GM19397 (cell line): ENCODE measurements at regions not wholly inside any gene's neighbourhood (a gene's known extent, or its start where the extent isn't known, plus 50 kb on each side); places are given as distances from the start of the nearest gene placed in this dataset.
"Not testable (repeated sequence)": the region's sequence is repeated elsewhere in the genome, so short reads cannot be mapped to it uniquely, and the experiment has no call there.

ENCODE experiments used
- ATAC-seq: cut with Tn5 transposase; IDR thresholded peaks from one replicate; pipeline ENCODE4 v1.9.1; 2021; ENCODE audit warnings: mild to moderate bottlenecking, moderate library complexity; ENCODE audit not compliant: unreplicated experiment

- no peak for ATAC-seq
Measured at GRCh38 chr2:64277101-64277849, 133.1 kb upstream of the PELI1 start.

DNA sequence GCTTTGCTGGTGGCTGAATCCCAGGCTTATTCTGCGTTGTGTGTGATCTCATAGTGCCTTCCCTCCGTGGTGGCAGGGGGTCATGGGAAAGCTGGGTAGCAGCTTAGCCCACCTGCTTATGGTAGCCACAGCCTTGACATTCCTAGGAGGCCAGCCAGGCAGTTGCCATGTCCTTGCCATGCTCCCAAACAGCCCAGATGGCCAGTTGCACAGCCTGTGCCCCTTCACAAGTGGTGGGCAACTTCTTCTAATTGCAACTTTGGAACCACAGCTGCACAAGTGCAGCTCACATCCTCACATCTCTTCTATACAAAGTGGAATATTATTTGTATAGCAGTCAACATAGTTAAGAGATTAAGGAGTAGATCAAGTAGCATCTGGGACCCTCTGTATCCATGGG lies 136.6 kb upstream of the PELI1 start:
- not testable (repeated sequence) for ATAC-seq

GRCh38 chr2:64283006-64283570 lies 138.9 kb upstream of the PELI1 start:
- ATAC-seq, result peak; percentile 14

DNA sequence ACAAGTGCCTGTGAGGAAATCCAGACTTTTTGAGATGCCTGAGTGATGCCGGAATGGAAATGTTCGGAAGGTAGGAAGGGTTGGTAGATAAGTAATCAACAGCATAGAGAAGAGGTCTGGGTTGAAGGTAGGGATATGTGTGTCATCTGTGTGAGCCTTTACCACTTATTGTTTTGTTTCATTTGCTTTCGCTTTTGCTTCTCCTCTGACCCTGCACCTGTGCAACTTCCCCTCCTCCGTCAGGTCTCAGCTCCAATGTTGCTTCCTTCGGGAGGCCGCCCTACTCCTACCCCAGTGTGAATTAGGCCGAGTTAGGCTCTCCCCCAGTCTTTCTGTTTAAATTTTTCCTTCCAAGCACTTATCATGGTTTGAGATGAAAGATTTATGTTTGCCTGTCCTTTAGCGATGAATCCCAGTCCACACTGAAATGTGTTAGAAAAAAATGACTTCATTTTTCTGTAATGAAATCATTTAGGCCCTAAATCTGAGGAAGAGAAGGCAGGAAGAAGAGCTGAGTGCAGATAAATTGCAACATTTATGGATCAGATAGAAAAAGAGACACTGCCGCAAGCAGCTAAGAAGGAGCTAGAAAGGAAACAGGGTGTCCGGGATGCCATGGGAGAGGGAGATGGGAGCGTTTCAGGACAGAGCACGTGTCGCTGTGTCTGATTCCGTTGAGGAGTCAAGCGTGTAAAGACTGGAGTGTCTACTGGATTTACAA lies 139.6 kb upstream of the PELI1 start:
- ATAC-seq, result peak; percentile 92

DNA sequence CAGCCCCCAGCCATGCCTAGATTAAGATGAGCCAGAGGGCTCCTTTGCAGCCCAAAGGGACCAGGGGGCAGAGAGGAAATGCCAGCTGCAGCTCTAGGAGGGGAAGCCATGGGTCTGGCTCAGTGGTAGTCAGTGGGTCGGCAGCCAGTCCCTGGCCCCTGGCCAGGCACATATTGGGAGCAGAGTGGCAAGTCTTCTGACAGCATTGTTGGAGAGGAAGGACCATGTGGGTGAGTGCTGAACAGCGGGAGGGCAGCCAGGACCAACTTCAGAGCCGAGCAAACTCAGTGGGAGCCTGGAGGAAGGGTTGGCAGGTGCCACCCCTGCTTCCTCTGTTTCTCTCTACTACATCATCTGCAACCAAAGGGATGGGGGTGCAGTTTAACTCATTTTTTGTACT lies 140.5 kb upstream of the PELI1 start:
- ATAC-seq, result no peak

- no peak for ATAC-seq
Measured at GRCh38 chr2:64287202-64287740, 143.1 kb upstream of the PELI1 start.

GRCh38 chr2:64288321-64289193 lies 144.3 kb upstream of the PELI1 start:
- ATAC-seq, result no peak

GRCh38 chr2:64289251-64289650 lies 145.0 kb upstream of the PELI1 start:
- no peak for ATAC-seq

DNA sequence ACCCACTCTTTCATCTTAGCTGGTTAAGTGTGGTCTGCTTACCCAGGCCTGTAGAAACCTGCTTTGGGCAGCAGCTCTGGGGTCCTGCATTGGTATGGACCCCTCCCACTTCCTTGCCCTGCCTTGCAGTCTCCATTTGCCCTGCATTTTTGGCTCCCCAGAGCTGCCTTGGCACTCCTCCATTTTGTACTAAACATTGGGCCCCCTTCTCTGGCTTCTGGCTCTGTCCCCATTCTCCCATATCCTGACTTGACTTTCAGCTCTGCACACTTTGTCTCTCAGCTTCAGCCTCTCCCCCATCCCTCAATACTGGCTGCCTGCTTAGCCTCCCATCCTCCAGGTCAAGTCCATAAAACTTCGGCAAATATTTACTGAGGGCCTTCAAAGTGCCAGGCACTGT lies 145.5 kb upstream of the PELI1 start:
- no peak for ATAC-seq

- ATAC-seq, result no peak
Measured at GRCh38 chr2:64291181-64291580, 147.0 kb upstream of the PELI1 start.

DNA sequence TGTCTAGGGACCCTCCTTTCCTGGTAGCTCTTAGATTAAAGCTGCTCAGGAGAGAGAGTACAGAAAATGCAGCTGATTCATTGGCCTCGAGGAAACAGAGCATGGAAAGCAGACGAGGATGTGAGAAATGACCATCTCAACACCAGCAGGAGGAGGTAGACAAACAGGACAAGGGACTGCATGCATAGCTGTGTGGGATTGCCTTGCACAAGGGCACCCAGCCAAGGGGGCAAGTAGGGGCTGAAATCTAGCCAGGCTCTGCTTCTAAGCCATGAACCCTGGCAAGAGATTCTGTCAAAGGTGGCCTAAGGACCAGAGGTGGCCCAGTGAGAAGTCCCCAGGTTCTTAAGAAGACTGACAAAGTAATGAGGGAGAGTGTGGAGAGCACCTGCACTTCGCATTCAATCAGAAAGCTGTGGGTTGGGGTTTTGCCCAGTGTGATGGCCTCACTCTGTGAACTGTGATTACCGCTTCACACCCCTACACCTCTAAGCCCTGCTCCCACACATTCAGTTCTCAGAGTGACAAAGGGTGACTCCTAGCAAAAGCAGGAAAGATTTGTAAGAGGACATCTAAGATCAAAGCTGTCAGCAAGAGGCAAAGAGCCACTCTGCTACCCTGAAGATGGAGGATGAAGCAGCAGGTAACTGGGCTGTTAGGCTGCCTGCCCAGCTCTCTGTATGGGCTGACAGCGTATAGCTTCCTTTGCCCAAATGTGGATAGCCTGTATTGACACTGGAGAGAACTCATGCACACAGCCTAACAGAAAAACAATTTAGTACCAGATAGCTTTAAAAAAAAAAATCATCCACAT lies 151.3 kb upstream of the PELI1 start:
- peak; percentile 61 for ATAC-seq

- no peak for ATAC-seq
Measured at GRCh38 chr2:64296140-64296480, 151.9 kb upstream of the PELI1 start.

- ATAC-seq, result no peak
Measured at GRCh38 chr2:64296695-64297346, 152.6 kb upstream of the PELI1 start.

- ATAC-seq, result no peak
Measured at GRCh38 chr2:64298161-64298560, 153.9 kb upstream of the PELI1 start.

DNA sequence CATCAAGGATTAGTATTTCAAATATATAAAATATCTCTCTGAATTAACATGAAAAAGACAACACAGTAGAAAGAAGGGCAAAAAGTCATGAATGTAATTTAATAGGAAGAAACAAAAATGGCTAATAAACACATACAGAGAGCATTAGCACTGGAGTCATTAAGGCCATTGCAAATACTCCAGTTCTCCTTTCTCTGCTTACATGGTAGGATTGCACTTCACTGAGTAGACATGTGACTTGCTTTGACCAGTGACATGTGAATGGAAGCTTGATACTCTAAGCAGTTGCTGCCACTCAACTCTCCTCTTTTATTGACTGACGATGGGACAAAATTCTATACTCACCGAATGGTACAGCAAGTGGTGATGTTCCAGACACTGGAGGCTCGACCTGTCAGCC lies 153.9 kb upstream of the LGALSL start:
- ATAC-seq, result no peak

GRCh38 chr2:64303250-64303649 lies 150.7 kb upstream of the LGALSL start:
- ATAC-seq, result no peak

DNA sequence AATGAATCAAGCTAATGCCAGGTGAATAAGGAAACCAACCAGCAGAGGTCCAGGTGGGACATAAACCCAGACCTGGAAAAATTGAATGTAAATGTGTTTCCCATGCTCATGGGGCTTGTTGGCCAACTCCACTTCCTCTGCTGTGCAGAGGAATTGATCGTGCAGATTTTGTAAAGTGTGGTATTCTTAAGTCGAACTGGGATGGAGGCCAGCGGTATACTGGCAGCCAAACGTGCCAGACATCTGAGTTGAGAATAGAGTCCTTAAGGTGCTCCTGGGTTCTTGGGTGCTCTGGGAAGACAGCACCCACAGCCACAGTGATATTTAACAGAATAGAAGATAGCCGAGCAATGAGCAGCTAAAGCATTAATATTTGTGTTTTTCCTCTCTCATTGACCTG lies 146.5 kb upstream of the LGALSL start:
- no peak for ATAC-seq

- no peak for ATAC-seq
Measured at GRCh38 chr2:64311191-64311910, 142.6 kb upstream of the LGALSL start.
